Fibroblast of villous mesenchyme (primary cell): ENCODE measurements at regions not wholly inside any gene's neighbourhood (a gene's known extent, or its start where the extent isn't known, plus 50 kb on each side); places are given as distances from the start of the nearest gene placed in this dataset.

ENCODE experiments used
- DNase-seq: peaks from one replicate; pipeline ENCODE4 v3.0.0-alpha.2; 2010; ENCODE audit warnings: low read depth
- H3K4me3 ChIP-seq: 2 replicates; pipeline ENCODE4 v1.5.1; 2011; ENCODE audit warnings: low read depth, mild to moderate bottlenecking, low read length
- TF ChIP-seq, protein P1 (sequence below): IDR thresholded peaks from 2 replicates; pipeline ENCODE4 v1.5.1; 2012; ENCODE audit warnings: low read depth, mild to moderate bottlenecking, low read length; ENCODE audit not compliant: insufficient read depth

DNA sequence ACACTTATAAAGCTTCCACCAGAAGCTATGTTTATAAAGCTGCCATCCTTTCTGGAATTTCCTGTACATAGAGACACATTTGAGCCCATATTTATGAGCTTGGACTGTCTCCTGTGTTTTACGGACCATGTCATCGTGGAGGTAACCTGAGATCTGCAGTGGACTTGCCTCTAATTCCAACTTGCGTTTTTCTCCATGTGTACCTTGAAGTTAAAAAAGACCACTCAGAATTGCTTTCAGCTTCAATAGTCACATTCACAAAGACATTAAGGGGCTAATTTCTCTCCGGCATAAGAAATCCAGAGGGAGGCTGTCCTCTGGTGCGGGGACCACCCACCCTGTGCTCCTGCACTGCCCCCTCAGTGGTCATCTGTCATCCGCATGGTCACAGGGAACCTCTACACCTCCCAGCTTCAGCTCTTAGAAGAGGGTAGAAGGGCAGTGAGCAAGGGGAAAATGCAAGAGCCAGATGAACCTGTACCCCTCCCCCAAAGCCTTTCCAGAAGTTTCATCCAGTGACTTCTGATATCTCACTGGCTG is 521.4 kb upstream of the CAMK1G start:
- H3K4me3 ChIP-seq, result no peak overlapping the region
- no peak for DNase-seq
- TF ChIP-seq, protein P1, sequence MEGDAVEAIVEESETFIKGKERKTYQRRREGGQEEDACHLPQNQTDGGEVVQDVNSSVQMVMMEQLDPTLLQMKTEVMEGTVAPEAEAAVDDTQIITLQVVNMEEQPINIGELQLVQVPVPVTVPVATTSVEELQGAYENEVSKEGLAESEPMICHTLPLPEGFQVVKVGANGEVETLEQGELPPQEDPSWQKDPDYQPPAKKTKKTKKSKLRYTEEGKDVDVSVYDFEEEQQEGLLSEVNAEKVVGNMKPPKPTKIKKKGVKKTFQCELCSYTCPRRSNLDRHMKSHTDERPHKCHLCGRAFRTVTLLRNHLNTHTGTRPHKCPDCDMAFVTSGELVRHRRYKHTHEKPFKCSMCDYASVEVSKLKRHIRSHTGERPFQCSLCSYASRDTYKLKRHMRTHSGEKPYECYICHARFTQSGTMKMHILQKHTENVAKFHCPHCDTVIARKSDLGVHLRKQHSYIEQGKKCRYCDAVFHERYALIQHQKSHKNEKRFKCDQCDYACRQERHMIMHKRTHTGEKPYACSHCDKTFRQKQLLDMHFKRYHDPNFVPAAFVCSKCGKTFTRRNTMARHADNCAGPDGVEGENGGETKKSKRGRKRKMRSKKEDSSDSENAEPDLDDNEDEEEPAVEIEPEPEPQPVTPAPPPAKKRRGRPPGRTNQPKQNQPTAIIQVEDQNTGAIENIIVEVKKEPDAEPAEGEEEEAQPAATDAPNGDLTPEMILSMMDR, result no peak

DNA sequence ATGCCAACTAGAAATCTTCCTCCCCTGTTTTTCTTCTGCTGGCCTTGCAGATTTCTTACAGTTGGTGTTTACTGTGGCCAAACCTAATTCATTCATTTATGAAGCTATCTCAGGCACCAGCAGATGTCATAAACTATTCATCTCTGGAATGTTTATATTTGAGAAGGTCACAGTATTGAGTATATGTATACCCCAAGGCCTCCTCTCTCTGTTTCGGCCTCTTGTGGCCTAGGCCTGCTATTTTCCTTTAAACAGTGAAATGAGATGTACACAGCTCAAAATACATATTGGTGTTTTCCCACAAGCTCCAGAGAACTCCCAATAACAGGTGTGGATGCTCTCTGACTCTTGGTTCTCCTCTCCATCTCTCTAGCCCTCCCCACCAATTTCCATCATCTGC is 520.7 kb upstream of the CAMK1G start:
- no peak overlapping the region for H3K4me3 ChIP-seq
- DNase-seq, result no peak
- TF ChIP-seq, protein P1, result no peak

DNA sequence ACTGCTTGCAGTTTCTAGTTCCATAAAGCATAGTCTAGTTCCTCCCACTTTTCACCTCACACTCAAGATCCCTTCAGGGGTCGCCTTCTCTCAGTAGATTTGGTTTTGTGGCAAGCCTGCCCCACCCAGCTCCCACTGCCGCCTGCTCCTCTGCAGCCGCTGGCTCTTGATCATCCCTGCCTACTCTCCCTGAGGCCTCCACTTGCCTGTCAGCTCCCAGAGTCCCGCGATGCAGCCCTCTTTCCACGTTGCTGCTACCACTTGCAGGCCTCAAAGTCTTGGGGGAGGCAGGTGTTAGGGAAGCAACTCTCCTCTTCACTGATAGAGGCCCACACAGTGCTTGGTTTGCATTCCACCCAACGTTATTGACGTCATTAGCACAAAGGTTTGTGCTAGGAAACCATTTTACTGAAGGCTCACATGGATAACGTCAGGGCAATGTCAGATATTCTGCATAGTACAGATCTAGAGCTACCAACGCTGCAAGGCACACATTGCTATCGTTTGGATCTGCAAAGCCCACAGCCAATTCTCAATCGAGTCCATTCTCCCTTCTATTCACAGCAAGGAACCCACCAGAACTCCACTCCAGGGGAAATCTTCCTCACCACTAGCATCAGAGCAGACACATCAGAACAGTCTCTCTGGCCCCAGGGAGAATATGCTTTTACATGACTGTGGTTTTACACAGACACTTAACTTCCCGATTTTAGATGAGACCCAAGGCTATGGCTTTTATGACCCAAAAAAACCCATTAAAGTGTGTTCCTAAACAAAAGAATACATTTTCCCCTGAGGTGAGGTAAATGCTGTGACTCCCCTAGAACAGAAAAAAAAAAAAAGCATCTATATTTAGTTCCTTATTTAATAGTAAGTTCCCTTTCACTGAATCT is 519.5 kb upstream of the CAMK1G start:
- no peak for DNase-seq
- TF ChIP-seq, protein P1, result no peak
- H3K4me3 ChIP-seq, result no peak overlapping the region

DNA sequence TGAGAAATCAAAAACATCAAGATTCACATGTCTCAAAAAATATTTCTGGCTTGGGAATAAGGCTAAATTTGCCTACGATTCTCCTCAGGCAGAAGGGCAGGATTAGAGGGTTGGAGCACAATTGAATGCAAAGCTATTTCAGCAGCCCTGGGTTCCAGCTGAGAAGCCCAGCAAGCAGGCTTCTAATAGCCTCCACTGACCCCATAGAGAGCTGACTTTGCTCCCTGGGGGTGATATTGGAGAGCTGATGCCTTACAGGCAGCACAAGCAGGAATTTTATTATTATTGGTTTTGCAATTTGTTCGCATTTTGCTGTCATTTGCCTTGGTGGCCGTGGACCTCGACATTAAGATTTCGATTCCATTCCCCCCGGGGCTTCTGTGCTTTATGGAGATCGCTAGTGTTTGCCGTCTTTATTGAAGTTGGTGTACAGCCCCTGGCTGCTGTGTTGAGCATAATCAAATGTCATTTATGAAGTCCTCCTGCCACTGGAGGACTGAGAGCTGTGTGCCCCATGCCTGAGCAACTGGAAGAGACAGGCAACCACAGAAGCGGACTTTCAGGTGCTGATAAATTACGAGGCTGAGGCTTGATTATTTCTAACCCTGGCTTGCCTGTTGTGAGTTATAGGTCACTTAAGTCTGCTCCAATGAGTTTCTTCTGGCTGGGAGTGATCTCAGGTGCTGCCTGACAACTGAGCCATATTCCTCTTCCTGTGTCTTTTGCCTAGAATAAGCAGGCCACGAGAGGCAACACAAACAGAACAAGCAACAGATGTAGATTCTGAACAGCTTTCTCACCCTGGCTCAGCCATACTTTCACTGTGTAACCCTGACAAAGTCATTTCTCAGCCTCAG is 518.4 kb upstream of the CAMK1G start:
- H3K4me3 ChIP-seq, result no peak overlapping the region
- DNase-seq, result no peak
- TF ChIP-seq, protein P1, result no peak

DNA sequence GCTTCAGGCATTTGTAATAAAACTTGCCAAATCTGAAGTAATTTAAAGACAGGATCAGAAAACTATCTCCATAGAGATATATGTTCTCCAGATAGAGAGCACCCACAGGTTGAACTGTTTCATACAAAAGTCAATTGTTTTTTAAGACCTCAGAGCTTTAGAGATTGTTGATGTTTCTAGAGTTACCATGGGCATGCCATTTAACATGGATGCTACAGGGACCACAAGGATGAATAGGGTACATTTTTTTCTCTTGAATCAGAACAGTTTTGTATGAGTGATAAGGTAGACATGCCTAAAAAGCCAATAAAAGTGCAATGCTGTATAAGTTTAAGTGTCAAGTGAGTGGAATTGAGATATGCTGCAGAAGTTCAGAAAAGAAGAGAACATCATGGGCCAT is 511.0 kb upstream of the CAMK1G start:
- TF ChIP-seq, protein P1, result no peak
- H3K4me3 ChIP-seq, result no peak overlapping the region
- no peak for DNase-seq

DNA sequence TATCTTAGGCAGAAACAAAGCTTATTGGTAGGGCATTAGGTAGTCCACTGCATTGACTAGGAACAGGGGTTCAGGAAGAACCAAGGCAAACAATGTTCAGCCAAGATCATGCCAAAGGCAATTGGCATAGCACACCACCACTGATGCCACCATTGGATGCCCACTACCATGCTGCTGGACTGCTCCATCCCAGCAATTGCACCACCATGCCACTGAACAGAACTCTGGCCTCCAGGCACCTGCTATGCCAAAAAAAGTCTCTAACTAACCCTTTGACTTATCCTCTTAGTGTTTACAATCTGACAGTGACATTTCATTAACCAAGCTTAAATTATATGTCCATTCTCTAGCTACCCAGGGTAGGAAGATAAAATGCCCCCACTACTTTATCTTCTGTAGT is 509.6 kb upstream of the CAMK1G start:
- DNase-seq, result no peak
- TF ChIP-seq, protein P1, result no peak

More for the DNA sequence above, 509.6 kb upstream of the CAMK1G start:
- H3K4me3 ChIP-seq, result no peak overlapping the region
